ENCODE measurements at regions not wholly inside any gene's neighbourhood (a gene's known extent, or its start where the extent isn't known, plus 50 kb on each side); places are given as distances from the start of the nearest gene placed in this dataset.

DNA sequence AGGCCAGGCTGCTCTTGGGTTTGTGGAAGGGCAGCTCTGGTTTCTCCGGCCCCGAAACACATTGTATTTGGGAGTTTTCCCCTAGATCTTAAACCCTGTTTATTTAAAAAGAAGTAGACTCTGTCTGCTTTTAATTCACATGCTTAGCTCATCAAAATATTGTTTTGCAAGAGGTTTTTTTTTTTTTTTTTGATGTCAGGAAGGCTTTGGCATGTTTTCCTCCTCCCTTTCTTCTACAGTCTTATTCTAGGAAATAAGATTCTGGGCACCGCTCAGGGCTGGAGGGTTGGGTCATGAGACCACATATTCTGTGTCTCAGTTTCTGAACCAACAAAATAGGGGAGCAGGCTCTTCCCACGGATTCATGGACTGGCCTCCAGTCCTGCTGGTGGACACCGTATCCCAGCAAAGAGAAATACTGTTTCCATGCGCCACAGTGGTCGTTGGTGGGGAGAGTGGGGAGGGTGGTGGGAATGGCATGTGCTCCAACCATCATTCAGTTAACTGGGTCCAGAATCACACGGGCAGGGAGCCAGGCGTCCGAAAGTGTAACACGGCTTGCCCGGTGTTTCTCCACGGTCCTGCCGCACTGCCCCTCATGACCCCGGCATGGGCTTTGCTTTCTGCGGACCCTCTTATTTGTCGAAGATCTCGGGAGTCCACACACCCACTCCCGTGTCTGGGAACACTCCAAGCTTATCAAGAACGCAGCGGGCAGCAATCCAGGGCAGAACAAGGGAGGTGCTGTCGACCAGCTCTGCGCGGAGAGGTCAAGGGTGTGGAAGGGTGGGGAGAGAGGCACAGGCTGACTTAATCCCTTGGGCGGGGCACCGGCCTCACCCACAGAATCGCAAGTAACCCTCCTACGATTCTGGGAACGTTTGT is 176.7 kb downstream of the GLI2 start:
- no peak for TF ChIP-seq GATA2 (IDR thresholded peaks at IDR 0.05; ENCODE audit: low read depth, low read length)
- TF ChIP-seq GATA3 (IDR thresholded peaks at IDR 0.05; ENCODE audit: low read depth, low read length) = no peak

DNA sequence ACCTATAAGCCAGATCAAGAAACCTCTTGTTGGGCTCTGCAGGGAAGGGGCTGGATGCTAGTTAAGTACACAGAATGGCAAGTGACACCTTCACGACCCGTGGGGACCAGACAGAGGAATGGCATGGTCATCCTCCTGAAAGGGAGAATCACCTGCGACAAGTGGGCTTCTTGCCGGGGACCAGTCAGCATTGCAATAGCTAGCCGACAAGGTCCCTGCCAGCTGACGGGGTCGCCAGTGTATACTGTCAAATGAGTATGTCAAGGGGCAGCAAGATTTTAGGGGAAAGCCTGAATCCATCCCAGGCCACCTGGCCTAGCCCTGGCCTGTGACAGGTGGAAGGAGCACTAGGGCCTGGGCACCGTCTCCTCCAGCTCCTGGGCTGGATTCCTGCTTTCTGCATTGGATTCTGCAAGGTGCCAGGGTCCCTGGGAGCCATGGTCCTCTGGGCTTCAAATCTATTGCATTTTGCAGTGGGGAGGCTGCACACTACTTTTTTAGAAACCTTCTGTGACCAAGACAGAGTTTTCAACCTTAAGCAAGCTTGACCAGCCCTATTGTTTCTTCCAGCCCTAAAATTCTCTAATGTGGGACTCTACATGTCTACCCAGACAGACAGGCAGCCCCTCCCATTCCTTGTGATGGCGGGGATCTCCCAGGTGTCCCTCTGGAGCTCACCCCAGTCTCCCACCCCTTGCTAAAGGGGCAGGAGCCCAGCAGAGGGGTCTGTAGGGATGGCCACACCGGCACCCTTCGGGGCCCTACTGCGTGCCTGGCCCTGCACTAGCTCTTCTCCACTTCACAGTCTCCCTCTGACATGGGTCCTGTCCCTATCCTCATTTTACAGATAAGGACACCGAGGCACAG is 178.5 kb downstream of the GLI2 start:
- TF ChIP-seq GATA3 (IDR thresholded peaks at IDR 0.05; ENCODE audit: low read depth, low read length) (no peak), GATA2 (IDR thresholded peaks at IDR 0.05; ENCODE audit: low read depth, low read length) (no peak)

DNA sequence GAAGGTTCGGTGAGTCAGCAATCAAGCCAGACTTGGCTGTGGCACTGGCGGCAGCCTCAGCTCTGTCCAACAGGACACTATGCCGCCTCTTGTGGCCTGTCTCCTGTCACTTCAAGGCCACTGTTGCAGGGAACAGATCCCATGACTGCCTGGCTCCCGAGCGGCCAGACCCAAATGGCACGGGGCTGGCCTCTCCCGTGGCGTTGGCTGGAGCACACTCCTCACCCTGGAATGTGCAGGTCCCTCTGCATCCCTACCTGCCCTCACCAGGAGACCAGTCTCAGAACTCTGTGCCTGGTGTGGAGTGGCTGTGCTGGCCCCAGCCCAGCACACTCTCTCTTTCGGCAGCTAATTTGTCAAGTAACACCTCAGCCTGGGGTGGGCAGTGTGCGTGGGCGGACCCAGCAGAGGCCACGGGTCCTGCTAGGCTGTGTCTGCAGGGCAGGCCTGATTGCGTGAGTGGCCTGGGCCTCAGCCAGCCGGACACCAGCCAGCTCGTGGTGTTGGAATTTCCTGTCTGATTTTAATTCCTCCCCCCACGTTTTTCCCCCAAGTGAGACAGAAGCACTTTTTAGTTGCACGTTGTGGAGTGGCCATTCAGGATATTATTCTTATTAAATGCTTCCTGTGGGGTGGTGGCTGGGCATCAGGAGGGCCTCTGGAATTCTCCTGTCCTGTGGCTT is 179.3 kb downstream of the GLI2 start:
- no peak for TF ChIP-seq GATA2 (IDR thresholded peaks at IDR 0.05; ENCODE audit: low read depth, low read length)
- no peak for TF ChIP-seq GATA3 (IDR thresholded peaks at IDR 0.05; ENCODE audit: low read depth, low read length)

DNA sequence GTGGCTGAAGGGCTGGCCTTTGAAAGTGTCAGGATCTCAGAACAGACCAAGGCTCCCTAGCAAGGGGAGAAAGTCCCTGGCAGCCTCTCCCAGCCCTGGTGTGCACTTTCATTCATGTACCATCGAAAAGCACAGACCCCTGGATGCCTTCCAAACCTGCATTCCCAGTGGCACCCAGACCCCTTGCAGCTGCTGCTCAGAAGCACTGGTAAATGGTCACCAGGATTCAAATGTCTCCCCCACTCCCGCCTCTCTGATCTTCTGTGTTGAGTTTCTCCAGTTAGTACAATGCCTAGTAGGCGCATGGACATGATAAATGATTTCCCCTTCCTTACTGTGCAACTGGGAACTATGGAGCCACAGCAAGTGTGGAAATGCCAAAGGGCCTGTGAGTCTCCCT is 180.0 kb downstream of the GLI2 start:
- TF ChIP-seq GATA2 (IDR thresholded peaks at IDR 0.05; ENCODE audit: low read depth, low read length) (no peak), GATA3 (IDR thresholded peaks at IDR 0.05; ENCODE audit: low read depth, low read length) (no peak)

DNA sequence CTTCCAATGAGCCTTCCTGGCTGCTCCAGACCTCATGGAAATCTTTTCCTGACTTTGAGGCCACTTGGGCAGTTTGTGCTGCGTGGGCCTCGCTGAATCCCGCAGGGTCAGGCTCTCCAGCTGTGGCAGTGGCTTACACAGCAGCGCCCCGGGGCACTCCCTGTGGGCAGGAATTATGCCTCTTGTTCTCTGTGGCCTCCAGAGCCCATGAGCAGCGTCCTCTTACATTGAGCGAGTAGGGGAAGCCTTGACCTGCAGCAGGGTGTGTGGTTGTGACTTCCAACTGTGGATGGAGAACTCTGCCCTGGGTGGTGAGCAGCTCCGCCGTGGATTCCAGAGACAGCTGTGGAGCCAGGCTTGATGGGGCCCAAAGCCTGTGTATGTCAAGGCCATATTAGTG is 180.8 kb downstream of the GLI2 start:
- no peak for TF ChIP-seq GATA3 (IDR thresholded peaks at IDR 0.05; ENCODE audit: low read depth, low read length)
- TF ChIP-seq GATA2 (IDR thresholded peaks at IDR 0.05; ENCODE audit: low read depth, low read length) = no peak

DNA sequence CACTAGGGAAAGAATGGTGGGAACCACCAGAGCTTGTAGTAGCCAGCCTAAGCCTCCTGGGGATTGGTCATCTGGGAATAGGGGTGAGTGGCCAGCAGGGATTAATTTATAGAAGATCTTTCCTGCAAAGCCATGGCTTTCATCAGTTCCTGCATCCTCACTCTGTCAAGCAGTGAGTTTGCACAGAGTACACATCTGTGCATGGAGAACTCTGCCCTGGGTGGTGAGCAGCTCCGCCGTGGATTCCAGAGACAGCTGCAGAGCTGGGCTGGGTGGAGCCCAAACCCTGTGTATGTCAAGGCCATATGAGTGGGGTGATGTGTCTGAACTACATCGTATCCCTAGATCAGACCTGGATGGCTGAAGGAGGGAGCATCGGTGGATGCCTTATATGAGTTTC is 182.2 kb downstream of the GLI2 start:
- TF ChIP-seq GATA2 (IDR thresholded peaks at IDR 0.05; ENCODE audit: low read depth, low read length) (no peak), GATA3 (IDR thresholded peaks at IDR 0.05; ENCODE audit: low read depth, low read length) (no peak)

DNA sequence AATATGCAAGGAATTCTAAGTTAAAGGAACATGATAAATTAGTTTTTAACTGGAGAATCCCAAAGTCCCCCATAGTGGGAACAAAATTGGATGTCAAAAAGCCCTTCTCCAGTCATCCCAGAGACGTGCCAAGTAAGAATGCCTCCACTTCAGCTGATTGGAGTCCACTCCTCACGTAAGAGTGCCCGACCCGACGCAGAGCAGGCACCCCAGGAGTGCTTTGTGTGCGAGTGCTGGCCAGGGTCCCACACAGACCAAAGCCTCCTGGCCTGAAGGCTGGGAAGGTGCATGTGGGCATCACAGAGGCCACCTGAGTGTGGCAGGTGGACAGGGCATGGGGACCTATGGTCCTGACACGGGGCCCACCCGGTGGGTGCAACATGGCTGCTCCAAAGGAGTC is 183.5 kb downstream of the GLI2 start:
- no peak for TF ChIP-seq GATA3 (IDR thresholded peaks at IDR 0.05; ENCODE audit: low read depth, low read length)
- no peak for TF ChIP-seq GATA2 (IDR thresholded peaks at IDR 0.05; ENCODE audit: low read depth, low read length)

DNA sequence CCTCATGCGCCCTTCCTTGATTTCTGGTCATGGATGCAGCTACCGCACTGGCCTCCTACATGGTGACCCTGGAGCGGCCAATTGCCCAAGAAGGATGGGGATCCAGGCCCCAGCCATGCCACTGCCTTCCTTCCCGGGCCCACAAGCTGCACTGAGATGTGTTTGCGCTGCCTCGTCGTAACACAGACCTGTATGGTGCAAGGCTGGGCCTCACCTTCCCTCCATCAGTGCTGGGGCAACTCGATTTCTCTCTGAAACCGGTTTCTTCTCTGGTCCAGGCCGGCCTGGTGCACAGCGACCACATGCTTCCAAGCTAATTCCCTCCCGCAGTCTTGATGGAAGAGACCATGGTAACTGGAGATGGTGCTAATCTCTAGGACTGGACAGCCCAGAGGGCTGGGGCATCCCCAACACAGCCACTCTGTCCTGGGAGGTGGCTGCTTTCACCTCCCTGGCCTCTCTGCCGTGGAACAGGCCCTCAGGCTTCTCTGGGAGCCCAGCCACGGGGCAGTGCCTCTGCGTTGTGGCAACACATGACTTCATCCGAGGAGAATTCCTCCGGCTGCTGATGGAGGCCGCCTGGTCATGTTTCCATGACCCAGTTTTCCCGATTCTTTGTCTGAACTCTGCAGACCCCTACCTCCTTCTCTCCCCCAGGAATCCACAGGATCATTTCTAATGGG is 184.2 kb downstream of the GLI2 start:
- no peak for TF ChIP-seq GATA2 (IDR thresholded peaks at IDR 0.05; ENCODE audit: low read depth, low read length)
- TF ChIP-seq GATA3 (IDR thresholded peaks at IDR 0.05; ENCODE audit: low read depth, low read length) = no peak

DNA sequence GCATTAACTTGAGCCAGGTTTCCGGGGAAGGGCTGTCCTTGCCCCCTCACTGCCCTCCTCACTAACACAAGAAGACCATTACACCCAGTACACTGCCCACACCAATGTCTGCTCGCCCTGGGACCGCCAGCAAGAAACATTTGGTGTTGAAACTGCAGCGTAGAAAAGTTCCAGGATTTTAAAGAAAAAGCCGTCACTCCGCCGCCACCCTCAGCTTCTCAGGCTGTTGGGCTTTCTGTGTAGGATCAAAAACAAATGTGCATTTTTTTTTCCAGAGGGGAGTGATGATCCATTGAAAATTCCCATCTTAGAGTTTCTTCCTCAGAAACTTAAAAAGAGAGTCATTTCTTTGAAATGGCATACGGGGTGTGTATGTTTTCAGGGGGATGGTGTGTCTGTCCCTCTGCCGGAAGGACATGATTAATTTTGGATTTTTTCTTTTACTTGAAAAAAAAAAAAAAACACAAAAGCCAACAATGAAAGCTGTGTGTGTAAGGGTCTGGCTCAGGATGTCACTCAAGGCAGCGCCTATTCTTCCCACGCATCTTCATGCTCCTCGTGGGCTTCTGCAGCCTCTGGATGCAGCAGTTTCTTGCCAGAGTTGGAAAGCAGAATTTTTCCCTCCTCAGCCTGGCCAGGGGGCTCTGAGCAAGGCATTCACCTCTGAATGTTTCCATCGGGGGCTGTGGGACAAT is 184.9 kb downstream of the GLI2 start:
- TF ChIP-seq GATA3 (IDR thresholded peaks at IDR 0.05; ENCODE audit: low read depth, low read length) = no peak
- TF ChIP-seq GATA2 (IDR thresholded peaks at IDR 0.05; ENCODE audit: low read depth, low read length) = no peak

DNA sequence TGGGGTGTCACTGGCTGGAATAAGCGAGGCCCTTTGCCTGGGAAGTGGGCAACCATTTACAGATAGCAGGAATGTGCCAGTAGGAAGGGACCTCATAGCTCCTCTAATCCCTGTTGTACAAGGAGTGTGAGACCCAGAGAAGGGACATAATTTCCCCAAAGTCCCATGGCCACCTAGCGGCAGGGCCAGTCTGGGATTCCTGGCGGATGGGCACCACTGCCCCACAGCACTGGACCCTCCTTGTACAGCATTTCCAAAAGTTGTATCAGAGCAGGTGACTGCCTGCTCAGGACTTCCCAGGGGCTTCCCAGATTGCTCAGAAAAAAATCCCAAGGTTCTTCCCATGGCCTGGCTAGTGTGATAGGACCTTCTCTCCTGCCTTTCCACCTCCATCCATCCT is 185.8 kb downstream of the GLI2 start:
- TF ChIP-seq GATA2 (IDR thresholded peaks at IDR 0.05; ENCODE audit: low read depth, low read length) = no peak

DNA sequence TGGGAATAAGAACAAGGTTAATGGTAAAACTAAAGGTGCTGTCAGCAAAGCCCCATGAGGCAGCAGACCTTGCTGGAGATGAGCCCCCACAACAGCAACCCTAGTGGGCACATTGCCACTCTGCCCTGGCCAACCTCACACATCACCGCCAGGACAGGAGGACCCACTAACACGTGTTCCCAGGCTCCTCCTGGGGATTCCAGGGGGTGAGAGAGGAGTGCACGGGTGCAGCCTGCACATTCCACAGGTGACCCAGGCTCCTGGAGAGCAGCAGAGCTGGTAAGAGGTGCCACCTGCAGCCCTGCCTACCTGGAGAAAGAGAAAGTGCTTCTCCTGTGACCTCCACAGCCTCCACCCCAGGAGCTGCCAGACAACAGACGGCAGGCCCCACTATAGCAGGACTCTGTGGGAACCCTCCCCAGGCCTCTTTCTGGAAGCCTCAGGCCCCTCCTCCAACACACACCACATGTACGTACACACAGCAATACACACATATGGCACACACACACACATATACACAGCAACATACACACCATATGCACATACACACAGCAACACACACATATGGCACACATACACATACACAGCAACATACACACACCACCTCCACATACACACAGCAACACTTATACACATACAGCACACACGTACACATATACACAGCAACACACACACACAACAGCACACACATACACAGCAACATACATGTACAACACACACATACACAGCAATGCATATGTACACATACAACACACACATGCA is 187.1 kb downstream of the GLI2 start:
- no peak for TF ChIP-seq GATA2 (IDR thresholded peaks at IDR 0.05; ENCODE audit: low read depth, low read length)
- TF ChIP-seq GATA3 (IDR thresholded peaks at IDR 0.05; ENCODE audit: low read depth, low read length) = no peak

DNA sequence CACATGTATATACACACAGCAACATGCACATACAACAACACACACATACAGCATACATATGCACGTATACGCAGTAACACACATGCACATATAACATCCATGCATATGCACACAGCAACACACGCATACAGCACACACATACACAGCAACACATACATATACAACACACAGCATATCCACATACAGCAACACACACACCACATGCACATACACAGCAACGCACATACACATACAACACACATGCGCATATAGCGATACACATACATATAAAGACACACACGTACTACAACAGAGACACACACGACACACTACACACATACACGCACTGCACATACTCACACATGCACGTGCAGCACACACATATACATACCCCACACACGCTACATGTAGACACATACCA is 187.8 kb downstream of the GLI2 start:
- TF ChIP-seq GATA3 (IDR thresholded peaks at IDR 0.05; ENCODE audit: low read depth, low read length) = no peak
- no peak for TF ChIP-seq GATA2 (IDR thresholded peaks at IDR 0.05; ENCODE audit: low read depth, low read length)

DNA sequence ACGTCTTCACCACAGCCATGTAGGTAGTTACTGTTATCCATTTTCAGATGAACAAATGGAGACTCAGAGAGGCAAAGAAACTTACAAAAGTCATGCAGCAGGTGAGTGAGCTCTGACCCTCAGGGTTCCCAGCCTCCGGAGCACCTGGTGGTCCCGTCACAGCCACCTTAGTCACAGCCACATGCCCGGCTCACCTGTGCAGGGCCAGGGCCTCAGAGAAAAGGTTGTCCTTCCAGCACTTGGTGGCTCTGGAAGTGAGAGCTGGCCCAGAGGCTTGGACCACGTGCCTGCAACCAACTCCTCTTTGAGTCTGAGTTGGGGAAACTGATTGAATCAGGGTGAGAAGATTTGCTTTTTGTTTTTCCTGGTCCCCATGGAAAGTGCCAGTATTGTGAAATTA is 189.3 kb downstream of the GLI2 start:
- no peak for TF ChIP-seq GATA3 (IDR thresholded peaks at IDR 0.05; ENCODE audit: low read depth, low read length)

All from SH-SY5Y (cell line).